Right lung (tissue), 2 donors: ENCODE measurements at regions not wholly inside any gene's neighbourhood (a gene's known extent, or its start where the extent isn't known, plus 50 kb on each side); places are given as distances from the start of the nearest gene placed in this dataset.

Experiments used
- DNase-seq, 2 donors: peaks; one replicate each; pipeline ENCODE4 v3.0.0-alpha.2; 2013

DNA sequence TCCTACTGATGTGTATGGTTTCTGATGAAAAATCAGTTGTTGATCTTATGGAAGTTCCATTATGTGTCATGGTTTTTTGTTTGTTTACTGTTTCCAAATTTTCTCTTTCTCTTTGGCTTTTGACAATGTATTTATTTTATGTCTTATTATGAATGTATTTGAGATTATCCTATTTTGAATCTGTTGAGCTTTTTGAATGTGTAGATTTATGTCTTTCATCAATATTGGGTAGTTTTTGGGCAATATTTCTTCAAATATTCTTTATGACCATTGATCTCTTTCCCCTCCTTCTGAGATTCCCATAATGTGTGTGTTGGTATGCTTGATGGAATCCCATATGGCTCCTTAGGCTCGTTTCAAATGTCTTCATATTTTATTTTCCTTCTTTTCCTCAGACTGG is 80.5 kb upstream of the FAM47C start:
- no peak for DNase-seq

DNA sequence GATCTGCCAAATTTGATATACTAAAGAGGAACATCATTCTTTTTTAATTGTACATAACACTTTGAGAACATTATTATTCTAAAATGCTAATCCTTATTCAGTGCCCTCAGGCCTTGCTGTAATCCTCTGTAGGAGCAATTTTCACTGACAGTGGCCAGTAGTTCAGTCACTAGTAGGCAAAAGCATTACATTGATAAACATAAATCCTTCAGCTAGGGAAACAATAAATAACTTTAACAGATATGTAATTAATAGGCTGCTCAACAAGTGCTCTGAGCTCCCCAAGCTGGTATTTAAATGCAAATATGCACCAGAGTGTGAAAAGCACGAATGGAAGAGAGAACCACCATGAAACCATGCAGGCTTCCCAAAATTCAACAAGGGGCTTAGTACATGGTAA is 77.7 kb upstream of the FAM47C start:
- no peak for DNase-seq

DNA sequence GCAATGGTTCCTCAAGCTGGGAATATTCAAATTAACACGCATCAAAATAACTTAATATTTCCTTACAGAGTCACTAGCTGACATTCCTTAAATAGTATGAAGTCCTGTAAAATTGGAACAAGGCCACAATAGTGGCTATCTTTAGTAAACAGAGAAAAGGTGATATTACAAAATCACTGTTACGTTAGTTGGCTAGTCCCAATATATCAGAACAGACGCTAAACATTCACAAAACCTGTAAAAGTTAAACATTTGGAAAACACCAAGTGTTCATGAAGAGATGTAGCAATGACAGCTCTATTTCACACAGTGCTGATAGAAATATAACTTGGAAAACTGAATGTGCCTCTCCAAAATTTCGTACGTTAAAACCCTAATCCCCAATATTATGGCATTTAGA is 61.0 kb upstream of the FAM47C start:
- no peak for DNase-seq

DNA sequence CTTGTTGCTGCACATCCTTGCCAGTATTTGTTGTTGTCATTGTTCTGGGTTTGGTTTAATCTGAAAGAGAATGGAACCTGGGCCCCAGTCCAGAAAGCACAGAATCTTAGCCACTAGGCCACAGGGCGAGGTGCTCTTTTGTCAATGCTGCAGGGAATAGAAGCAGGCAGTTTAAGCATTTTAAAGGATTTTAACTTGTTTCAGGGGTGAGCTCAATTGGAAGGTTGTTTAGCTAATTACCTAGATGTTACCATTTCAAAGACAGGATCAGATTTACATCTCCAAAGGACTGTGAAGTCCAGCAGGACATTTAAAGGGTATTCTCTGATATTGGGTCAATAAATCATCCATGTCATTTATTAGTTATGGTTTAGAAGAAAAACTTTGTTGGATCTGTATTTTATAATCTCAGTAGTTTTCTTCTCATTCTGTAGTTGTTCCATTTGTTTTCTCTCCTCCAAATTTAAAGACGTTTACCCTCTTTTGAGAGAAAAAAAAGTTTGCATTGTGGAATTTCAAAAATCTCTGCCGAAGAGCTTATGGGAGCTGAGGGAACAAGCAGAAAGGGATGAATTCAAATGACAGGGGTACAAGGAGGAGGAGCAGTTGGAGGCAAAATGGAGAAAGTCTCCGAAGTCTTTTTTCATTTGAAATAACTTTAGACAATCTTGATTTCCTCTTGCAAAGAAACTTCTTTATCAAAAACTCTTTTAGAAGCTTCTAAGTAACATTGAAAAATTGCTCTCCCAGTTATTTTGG is 57.5 kb upstream of the FAM47C start:
- DNase-seq, result no peak

DNA sequence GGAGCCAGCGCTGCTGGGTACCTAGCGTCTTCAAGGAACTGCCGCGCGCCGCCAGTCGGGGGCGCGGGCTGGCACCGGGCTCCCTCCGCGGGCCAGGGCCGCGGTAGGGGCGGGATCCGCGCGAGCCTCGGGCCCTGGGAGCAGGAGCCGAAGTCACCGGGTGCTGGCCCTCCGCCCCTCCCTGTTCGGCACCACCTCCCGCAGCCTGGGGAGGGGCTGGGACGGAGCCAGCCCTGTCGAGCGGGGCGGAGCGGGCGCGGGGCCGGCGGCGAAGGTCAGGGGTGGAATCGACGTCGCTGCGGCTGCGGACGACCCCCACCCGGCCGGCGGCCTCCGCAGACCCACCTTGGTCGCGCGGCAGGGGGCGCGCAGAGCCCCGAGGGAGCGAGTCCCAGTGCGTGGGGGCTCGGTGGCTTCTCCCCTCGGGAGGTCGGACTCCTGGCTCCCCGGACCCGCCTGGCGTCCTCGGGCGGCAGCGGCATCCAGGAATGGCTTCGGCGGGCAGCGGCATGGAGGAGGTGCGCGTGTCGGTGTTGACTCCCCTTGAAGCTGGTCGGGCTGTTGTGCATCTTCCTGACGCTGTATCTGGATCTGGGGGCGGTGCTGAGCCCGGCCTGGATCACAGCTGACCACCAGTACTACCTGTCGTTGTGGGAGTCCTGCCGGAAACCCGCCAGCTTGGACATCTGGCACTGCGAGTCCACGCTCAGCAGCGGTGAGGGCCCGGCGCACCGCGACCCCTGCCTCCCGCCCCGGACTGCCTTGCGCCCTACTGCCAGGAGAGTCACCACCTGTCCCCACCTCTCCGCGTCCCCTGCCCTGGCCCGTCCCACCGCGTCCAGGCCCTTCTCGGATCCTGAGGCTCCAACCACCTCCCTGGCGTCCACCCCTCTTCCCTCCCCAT is 50.5 kb upstream of the FAM47C start:
- peak; percentile 4 to 12 for DNase-seq
